ENCODE measurements at regions not wholly inside any gene's neighbourhood (a gene's known extent, or its start where the extent isn't known, plus 50 kb on each side); places are given as distances from the start of the nearest gene placed in this dataset.

DNA sequence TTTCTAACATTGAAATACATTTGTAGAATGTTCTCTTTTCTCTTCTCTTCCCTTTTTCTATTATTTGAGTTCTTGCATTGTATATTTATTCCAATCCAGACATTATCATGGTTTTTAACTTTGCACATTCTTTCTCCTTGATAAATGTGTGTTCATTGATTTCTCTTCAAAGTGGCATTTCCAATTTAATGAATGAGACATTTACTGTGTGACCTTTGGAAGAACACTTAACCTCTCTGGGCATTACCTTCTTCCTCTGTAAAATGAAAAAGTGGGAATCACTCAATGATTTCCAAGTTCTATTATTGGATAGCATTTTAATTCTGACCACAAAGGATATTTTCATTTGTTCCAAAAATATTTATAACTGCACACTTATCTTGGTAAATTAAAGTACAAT lies 1095.8 kb downstream of the GALC start:
- TF ChIP-seq CTCF (IDR thresholded peaks at IDR 0.05) (no peak), EZH2phosphoT487 (IDR thresholded peaks at IDR 0.05) (no peak), EZH2 (IDR thresholded peaks at IDR 0.05) (no peak)

Measured in neural progenitor cell (in vitro differentiated cells).